Suprapubic skin (tissue), 4 donors: ENCODE measurements at regions not wholly inside any gene's neighbourhood (a gene's known extent, or its start where the extent isn't known, plus 50 kb on each side); places are given as distances from the start of the nearest gene placed in this dataset.
"Not testable (repeated sequence)": the region's sequence is repeated elsewhere in the genome, so short reads cannot be mapped to it uniquely, and the experiment has no call there.

Experiments used
- DNase-seq, 2 donors: peaks; one replicate each; pipeline ENCODE4 v3.0.0-alpha.2; 2019; ENCODE audit warnings: low spot score in 2 of 2
- H3K27ac ChIP-seq: fragments of 200-600 bp; sonication (generic); one replicate; pipeline ENCODE4 v1.5.1; 2019
- H3K27me3 ChIP-seq: fragments of 200-600 bp; sonication (generic); one replicate; pipeline ENCODE4 v1.5.1; 2019
- H3K36me3 ChIP-seq: fragments of 200-600 bp; sonication (generic); one replicate; pipeline ENCODE4 v1.5.1; 2019
- H3K4me1 ChIP-seq: fragments of 200-600 bp; sonication (generic); one replicate; pipeline ENCODE4 v1.5.1; 2019
- H3K4me3 ChIP-seq: fragments of 200-600 bp; sonication (generic); one replicate; pipeline ENCODE4 v1.5.1; 2019; ENCODE audit warnings: mild to moderate bottlenecking
- H3K9me3 ChIP-seq: fragments of 200-600 bp; sonication (generic); one replicate; pipeline ENCODE4 v1.5.1; 2019
- EP300 ChIP-seq: sonication (generic); formaldehyde crosslinking; IDR thresholded peaks from one replicate; pipeline ENCODE4 v1.6.1; 2017; ENCODE audit warnings: antibody characterized with exemption
- POLR2A ChIP-seq, 2 donors: fragments of 450-650 bp; IDR thresholded peaks; one replicate each; pipeline ENCODE4 v1.6.1; 2017; ENCODE audit warnings: antibody characterized with exemption in 2 of 2, mild to moderate bottlenecking in 2 of 2, moderate library complexity in 2 of 2
- POLR2AphosphoS5 ChIP-seq, 3 donors: sonication (generic); formaldehyde crosslinking; IDR thresholded peaks; one replicate each; pipeline ENCODE4 v1.6.1; 2017; ENCODE audit warnings: antibody characterized with exemption in 3 of 3
- WGBS: methylation state at CpG from one replicate; pipeline ENCODE4 v1.1.5; 2018; 5-methylcytosine and 5-hydroxymethylcytosine counted together
- TF ChIP-seq, protein P1 (sequence below), 2 donors: fragments of 200-600 bp in 1 of 2; fragments of 450-650 bp in 1 of 2; sonication (generic) in 1 of 2; IDR thresholded peaks; one replicate each; pipeline ENCODE4 v1.5.1; 2016 to 2019; ENCODE audit warnings: antibody characterized with exemption in 2 of 2, mild to moderate bottlenecking in 1 of 2, moderate library complexity in 1 of 2

DNA sequence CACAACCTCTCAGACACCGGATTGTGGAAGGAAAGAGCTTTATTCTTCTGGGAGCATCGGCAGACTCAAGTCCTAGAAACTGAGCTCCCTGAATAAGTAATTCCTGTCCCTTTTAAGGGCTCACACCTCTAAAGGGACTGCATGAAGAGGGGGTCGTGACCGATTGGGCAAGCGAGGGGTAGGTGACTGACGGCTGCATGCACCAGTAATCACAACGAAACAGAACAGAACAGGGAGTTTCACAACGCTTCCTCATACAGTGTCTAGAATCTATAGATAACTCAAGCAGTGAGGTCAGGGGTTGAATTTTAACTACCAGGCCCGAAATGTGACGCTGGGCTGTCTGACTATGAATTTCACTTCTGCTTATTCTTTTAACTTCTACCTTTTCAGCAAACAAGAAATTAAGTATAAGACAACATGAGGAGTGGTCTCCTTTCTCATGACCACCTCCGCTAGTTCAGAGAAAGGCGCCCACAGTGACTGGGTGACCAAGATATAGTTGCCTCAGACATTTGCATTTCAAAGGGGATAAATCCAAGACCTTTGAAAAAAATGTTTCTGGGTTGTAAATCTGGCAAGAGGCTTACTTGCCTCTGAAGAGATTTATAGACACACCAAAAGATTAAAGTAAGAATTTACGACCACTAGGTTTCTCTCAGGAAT lies 88.4 kb upstream of the ATF7IP2 start:
- WGBS: 48% methylated on average over 13 of the region's 13 CpGs
- Histone ChIP-seq H3K9me3 (peaks cover 1% of the 10 kb centered on the region), H3K36me3 (no peaks in the 10 kb centered on the region), H3K4me3 (no peak overlapping the region), H3K4me1 (no peaks in the 10 kb centered on the region), H3K27me3 (no peaks in the 10 kb centered on the region), H3K27ac (no peak overlapping the region)
- no peak for TF ChIP-seq EP300
- no peak for DNase-seq

DNA sequence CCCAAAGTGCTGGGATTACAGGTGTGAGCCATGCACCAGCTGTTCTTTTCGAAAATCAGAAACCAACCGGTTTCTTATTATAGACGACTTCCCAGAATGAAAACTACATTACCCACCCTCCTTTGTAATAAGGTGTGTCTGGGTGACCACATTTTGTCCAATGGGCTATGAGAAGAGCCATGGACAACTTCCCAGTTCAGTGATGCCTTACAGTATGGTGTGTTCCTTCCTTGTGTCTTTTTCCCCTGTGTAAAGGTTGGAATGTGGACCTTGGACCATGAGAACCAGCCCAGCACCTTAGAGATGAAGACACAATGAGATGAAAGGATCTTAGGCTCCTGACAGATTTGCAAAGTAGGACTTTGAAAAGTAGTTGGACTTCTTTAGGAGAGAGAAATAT lies 85.0 kb upstream of the ATF7IP2 start:
- DNase-seq: no peak
- Histone ChIP-seq H3K27me3 (no peaks in the 10 kb centered on the region), H3K9me3 (no peaks in the 10 kb centered on the region), H3K4me1 (no peaks in the 10 kb centered on the region), H3K36me3 (no peaks in the 10 kb centered on the region), H3K4me3 (no peak overlapping the region), H3K27ac (no peak overlapping the region)
- 94% methylated on average over 3 of the region's 3 CpGs for WGBS
- TF ChIP-seq, protein P1, sequence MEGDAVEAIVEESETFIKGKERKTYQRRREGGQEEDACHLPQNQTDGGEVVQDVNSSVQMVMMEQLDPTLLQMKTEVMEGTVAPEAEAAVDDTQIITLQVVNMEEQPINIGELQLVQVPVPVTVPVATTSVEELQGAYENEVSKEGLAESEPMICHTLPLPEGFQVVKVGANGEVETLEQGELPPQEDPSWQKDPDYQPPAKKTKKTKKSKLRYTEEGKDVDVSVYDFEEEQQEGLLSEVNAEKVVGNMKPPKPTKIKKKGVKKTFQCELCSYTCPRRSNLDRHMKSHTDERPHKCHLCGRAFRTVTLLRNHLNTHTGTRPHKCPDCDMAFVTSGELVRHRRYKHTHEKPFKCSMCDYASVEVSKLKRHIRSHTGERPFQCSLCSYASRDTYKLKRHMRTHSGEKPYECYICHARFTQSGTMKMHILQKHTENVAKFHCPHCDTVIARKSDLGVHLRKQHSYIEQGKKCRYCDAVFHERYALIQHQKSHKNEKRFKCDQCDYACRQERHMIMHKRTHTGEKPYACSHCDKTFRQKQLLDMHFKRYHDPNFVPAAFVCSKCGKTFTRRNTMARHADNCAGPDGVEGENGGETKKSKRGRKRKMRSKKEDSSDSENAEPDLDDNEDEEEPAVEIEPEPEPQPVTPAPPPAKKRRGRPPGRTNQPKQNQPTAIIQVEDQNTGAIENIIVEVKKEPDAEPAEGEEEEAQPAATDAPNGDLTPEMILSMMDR (IDR thresholded peaks at IDR 0.05): no peak
- TF ChIP-seq POLR2AphosphoS5 (IDR thresholded peaks at IDR 0.05): no peak
- no peak for TF ChIP-seq EP300
- TF ChIP-seq POLR2A (IDR thresholded peaks at IDR 0.05): no peak

DNA sequence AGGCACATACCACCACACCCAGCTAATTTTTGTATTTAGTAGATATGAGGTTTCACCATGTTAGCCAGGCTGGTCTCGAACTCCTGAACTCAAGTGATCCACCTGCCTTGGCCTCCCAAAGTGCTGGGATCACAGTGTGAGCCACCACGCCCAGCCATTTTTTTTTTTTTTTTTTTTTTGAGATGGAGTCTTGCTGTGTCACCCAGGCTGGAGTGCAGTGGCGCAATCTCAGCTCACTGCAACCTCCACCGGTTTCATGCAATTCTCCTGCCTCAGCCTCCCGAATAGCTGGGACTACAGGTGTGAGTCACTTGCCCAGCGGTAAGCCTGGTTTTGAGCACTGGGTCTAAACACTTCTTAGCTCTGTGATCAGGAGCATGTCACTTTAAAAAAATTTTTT lies 84.3 kb upstream of the ATF7IP2 start:
- not testable (repeated sequence) for H3K4me1 ChIP-seq, DNase-seq, H3K9me3 ChIP-seq, H3K4me3 ChIP-seq, H3K36me3 ChIP-seq, H3K27ac ChIP-seq, H3K27me3 ChIP-seq
- WGBS: 87% methylated on average over 6 of the region's 6 CpGs

DNA sequence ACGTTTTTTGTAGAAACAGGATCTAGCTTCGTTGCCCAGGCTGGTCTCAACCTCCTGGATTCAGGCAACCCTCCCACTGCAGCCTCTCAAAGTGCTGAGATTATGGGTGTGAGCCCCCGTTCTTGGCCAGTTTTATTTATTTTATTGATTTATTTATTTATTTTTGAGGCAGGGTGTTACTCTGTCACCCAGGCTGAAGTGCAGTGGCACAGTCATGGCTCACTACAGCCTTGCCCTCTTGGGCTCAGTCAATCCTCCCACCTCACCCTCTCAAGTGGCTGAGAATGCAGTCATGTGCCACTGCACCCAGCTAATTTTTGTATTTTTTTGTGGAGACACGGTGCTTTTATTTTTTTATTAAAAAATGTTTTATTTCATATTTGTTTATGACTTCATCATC lies 79.9 kb upstream of the ATF7IP2 start:
- Histone ChIP-seq H3K36me3 (no peaks in the 10 kb centered on the region), H3K27ac (no peak overlapping the region), H3K27me3 (no peaks in the 10 kb centered on the region), H3K4me3 (no peak overlapping the region), H3K4me1 (no peaks in the 10 kb centered on the region), H3K9me3 (no peaks in the 10 kb centered on the region)
- no peak for DNase-seq
- WGBS: 88% methylated on average over 4 of the region's 4 CpGs
- TF ChIP-seq POLR2A (IDR thresholded peaks at IDR 0.05) (no peak), POLR2AphosphoS5 (IDR thresholded peaks at IDR 0.05) (no peak), EP300 (no peak)
- TF ChIP-seq, protein P1 (IDR thresholded peaks at IDR 0.05): no peak

DNA sequence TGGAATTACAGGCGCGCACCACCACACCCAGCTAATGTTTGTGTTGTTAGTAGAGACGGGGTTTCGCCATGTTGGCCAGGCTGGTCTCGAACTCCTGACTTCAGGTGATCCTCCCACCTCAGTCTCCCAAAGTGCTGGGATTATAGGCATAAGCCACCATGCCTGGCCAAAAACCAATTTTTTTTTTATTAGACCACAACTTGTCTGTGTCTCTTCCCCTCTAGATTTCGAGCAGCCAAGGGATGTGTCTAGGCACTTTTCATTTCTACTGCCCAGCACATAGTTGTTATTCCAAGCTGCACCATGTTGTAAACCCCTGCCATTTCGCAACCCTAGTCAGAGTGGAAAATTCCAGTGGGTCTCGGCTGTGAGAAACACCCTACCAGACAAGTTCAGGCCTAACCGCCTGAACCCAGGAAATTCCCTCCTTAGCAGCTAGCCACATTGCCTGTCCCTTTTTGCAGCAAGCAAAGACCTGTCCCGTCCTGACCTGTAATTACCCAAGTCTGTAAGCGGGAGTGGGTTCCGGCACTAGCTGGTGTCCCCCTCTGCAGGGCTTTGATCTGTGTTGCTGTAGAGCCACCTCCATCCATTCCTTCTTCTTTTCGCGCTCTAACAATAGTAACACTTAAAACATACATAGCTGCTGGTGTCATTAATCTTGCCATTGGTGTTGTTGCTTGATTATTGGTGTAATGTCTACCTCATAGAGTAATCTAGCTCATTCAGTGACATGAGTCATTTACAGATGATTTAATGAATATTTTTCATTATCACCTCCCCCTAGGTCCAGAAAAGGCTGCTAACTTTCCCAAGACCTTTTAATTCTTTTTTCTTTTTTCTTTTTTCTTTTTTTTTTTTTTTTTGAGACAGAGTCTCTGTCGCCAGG lies 77.3 kb upstream of the ATF7IP2 start:
- no peak overlapping the region for H3K4me3 ChIP-seq

More for the DNA sequence above, 77.3 kb upstream of the ATF7IP2 start:
- TF ChIP-seq EP300: no peak
- TF ChIP-seq, protein P1 (IDR thresholded peaks at IDR 0.05): no peak
- TF ChIP-seq POLR2AphosphoS5 (IDR thresholded peaks at IDR 0.05): peak in 1 of 3 donors; percentile 22
- TF ChIP-seq POLR2A (IDR thresholded peaks at IDR 0.05): no peak
- H3K27ac ChIP-seq: peak overlapping the region; percentile 48
- H3K36me3 ChIP-seq: no peaks in the 10 kb centered on the region
- DNase-seq: no peak
- H3K9me3 ChIP-seq: no peaks in the 10 kb centered on the region
- WGBS: 58% methylated on average over 14 of the region's 15 CpGs
- H3K4me1 ChIP-seq: no peaks in the 10 kb centered on the region
- no peaks in the 10 kb centered on the region for H3K27me3 ChIP-seq
